GDM1 (cell line): ENCODE measurements at regions not wholly inside any gene's neighbourhood (a gene's known extent, or its start where the extent isn't known, plus 50 kb on each side); places are given as distances from the start of the nearest gene placed in this dataset.
A peak's percentile ranks its signal among the peaks of the same experiment; 100 is the strongest.
"Not testable (repeated sequence)": the region's sequence is repeated elsewhere in the genome, so short reads cannot be mapped to it uniquely, and the experiment has no call there.

Experiments used
- DNase-seq: peaks from one replicate; lab custom pipeline; 2025; lab: John Stamatoyannopoulos, UW

GRCh38 chr17:71437166-71437565 lies 683.7 kb upstream of the SOX9 start:
- DNase-seq, result no peak

GRCh38 chr17:71438631-71439146 lies 682.1 kb upstream of the SOX9 start:
- no peak for DNase-seq

- DNase-seq, result no peak
Observed at GRCh38 chr17:71440513-71440912, 680.3 kb upstream of the SOX9 start.

- no peak for DNase-seq
Observed at GRCh38 chr17:71441098-71441497, 679.7 kb upstream of the SOX9 start.

- DNase-seq, result no peak
Observed at GRCh38 chr17:71444078-71444477, 676.7 kb upstream of the SOX9 start.

GRCh38 chr17:71446645-71447437 lies 674.0 kb upstream of the SOX9 start:
- DNase-seq, result no peak

GRCh38 chr17:71447644-71448043 lies 673.2 kb upstream of the SOX9 start:
- no peak for DNase-seq

GRCh38 chr17:71450657-71451056 lies 670.2 kb upstream of the SOX9 start:
- DNase-seq, result not testable (repeated sequence)

- no peak for DNase-seq
Observed at GRCh38 chr17:71453876-71454422, 666.9 kb upstream of the SOX9 start.

GRCh38 chr17:71455219-71455618 lies 665.6 kb upstream of the SOX9 start:
- DNase-seq, result no peak

- DNase-seq, result no peak
Observed at GRCh38 chr17:71458322-71458721, 662.5 kb upstream of the SOX9 start.

- DNase-seq, result no peak
Observed at GRCh38 chr17:71460943-71461342, 659.9 kb upstream of the SOX9 start.

- DNase-seq, result no peak
Observed at GRCh38 chr17:71461498-71462169, 659.2 kb upstream of the SOX9 start.

- DNase-seq, result no peak
Observed at GRCh38 chr17:71464241-71464640, 656.6 kb upstream of the SOX9 start.

- DNase-seq, result no peak
Observed at GRCh38 chr17:71464751-71465150, 656.1 kb upstream of the SOX9 start.

- DNase-seq, result no peak
Observed at GRCh38 chr17:71467719-71468118, 653.1 kb upstream of the SOX9 start.

GRCh38 chr17:71470062-71470461 lies 650.8 kb upstream of the SOX9 start:
- DNase-seq, result no peak

- DNase-seq, result peak; percentile 26
Observed at GRCh38 chr17:71472809-71473789, 647.7 kb upstream of the SOX9 start.

- no peak for DNase-seq
Observed at GRCh38 chr17:71477356-71477755, 643.5 kb upstream of the SOX9 start.

GRCh38 chr17:71480099-71480498 lies 640.7 kb upstream of the SOX9 start:
- DNase-seq, result no peak

GRCh38 chr17:71482625-71483024 lies 638.2 kb upstream of the SOX9 start:
- no peak for DNase-seq

GRCh38 chr17:71484546-71484945 lies 636.3 kb upstream of the SOX9 start:
- no peak for DNase-seq
